DND-41 (cell line): ENCODE measurements at regions not wholly inside any gene's neighbourhood (a gene's known extent, or its start where the extent isn't known, plus 50 kb on each side); places are given as distances from the start of the nearest gene placed in this dataset.
A peak's percentile ranks its signal among the peaks of the same experiment; 100 is the strongest.
"Not testable (repeated sequence)": the region's sequence is repeated elsewhere in the genome, so short reads cannot be mapped to it uniquely, and the experiment has no call there.

Experiments used
- ATAC-seq: fragments of 200-7000 bp; cut with Tn5 transposase; 3 replicates; pipeline ENCODE4 v1.9.1; 2021; ENCODE audit warnings: low read depth; ENCODE audit not compliant: insufficient read depth
- DNase-seq: peaks from one replicate; pipeline ENCODE4 v3.0.0-alpha.2; 2020
- H2AFZ ChIP-seq: 2 replicates; pipeline ENCODE4 v1.6.0; 2012; ENCODE audit warnings: low read depth, low read length
- H3K27ac ChIP-seq: 2 replicates; pipeline ENCODE4 v1.5.1; 2012; ENCODE audit warnings: low read length, inconsistent platforms
- H3K27me3 ChIP-seq: fragments of 200-600 bp; sonication (generic); 2 replicates; pipeline ENCODE4 v1.6.0; 2012; ENCODE audit warnings: low read length, mild to moderate bottlenecking, inconsistent platforms; ENCODE audit not compliant: insufficient read depth, poor library complexity
- H3K36me3 ChIP-seq: 2 replicates; pipeline ENCODE4 v1.5.1; 2012; ENCODE audit warnings: low read length, inconsistent platforms; ENCODE audit not compliant: insufficient read depth
- H3K4me1 ChIP-seq: 2 replicates; pipeline ENCODE4 v1.5.1; 2012; ENCODE audit warnings: mild to moderate bottlenecking, low read length; ENCODE audit not compliant: insufficient read depth
- H3K4me2 ChIP-seq: 2 replicates; pipeline ENCODE4 v1.6.0; 2012; ENCODE audit warnings: mild to moderate bottlenecking, moderate library complexity, low read length, inconsistent platforms; ENCODE audit not compliant: insufficient read depth
- H3K4me3 ChIP-seq, 2 experiments: fragments of 200-600 bp in 1 of 2; shearing (Covaris generic) in 1 of 2; 2 replicates each; pipeline ENCODE4 v1.5.1; 2012 to 2016; ENCODE audit warnings: inconsistent platforms in 2 of 2, low read length in 2 of 2, mild to moderate bottlenecking in 2 of 2, low read depth in 1 of 2, moderate library complexity in 1 of 2
- H3K79me2 ChIP-seq: 2 replicates; pipeline ENCODE4 v1.6.0; 2012; ENCODE audit warnings: low read length, inconsistent platforms; ENCODE audit not compliant: insufficient read depth
- H3K9ac ChIP-seq: 2 replicates; pipeline ENCODE4 v1.6.0; 2012; ENCODE audit warnings: low read depth, mild to moderate bottlenecking, inconsistent platforms, low read length, moderate library complexity
- H3K9me3 ChIP-seq: 2 replicates; pipeline ENCODE4 v1.5.1; 2012; ENCODE audit warnings: low read length, moderate library complexity, mild to moderate bottlenecking, inconsistent platforms; ENCODE audit not compliant: insufficient read depth, severe bottlenecking
- H4K20me1 ChIP-seq: 2 replicates; pipeline ENCODE4 v1.6.0; 2012; ENCODE audit warnings: low read length; ENCODE audit not compliant: insufficient read depth
- CTCF ChIP-seq: IDR thresholded peaks from 2 replicates; pipeline ENCODE4 v1.5.1; 2012; ENCODE audit warnings: borderline replicate concordance, low read length, moderate library complexity, mild to moderate bottlenecking; ENCODE audit not compliant: poor library complexity, severe bottlenecking; ENCODE audit errors: extremely low read depth
- EZH2 ChIP-seq: IDR thresholded peaks from 3 replicates; pipeline ENCODE4 v1.6.1; 2012; ENCODE audit warnings: borderline replicate concordance, low read depth, mild to moderate bottlenecking, moderate library complexity, low read length, inconsistent platforms; ENCODE audit not compliant: severe bottlenecking

- ATAC-seq (no peak), DNase-seq (no peak)
- no peak overlapping the region for H3K27ac ChIP-seq
- no peaks in the 10 kb centered on the region for H3K79me2 ChIP-seq
- no peak overlapping the region for H3K4me3 ChIP-seq
- no peaks in the 10 kb centered on the region for H3K4me1 ChIP-seq
- no peak overlapping the region for H2AFZ ChIP-seq
- TF ChIP-seq EZH2, result no peak
- H4K20me1 ChIP-seq, result no peaks in the 10 kb centered on the region
- no peak overlapping the region for H3K4me2 ChIP-seq
- H3K9me3 ChIP-seq, result peaks cover 44% of the 10 kb centered on the region
- no peak overlapping the region for H3K9ac ChIP-seq
- H3K27me3 ChIP-seq, result no peaks in the 10 kb centered on the region
- peaks cover 3% of the 10 kb centered on the region; the same call in 1 of the 2 replicates for H3K36me3 ChIP-seq
These were observed 1513.4 kb upstream of the DEFB115 start for GRCh38 chr20:29744071-29744470.

- not testable (repeated sequence) for H3K79me2 ChIP-seq, H3K4me1 ChIP-seq, H3K9ac ChIP-seq, H2AFZ ChIP-seq, DNase-seq, H3K27ac ChIP-seq, H3K27me3 ChIP-seq, H3K4me3 ChIP-seq, ATAC-seq, H4K20me1 ChIP-seq, H3K36me3 ChIP-seq, H3K4me2 ChIP-seq
- peaks cover 38% of the 10 kb centered on the region for H3K9me3 ChIP-seq
These were observed 1511.8 kb upstream of the DEFB115 start for GRCh38 chr20:29745534-29746245.

GRCh38 chr20:29750268-29750899, 1507.1 kb upstream of the DEFB115 start:
- Histone ChIP-seq H3K27me3 (no peaks in the 10 kb centered on the region), H3K36me3 (no peaks in the 10 kb centered on the region), H3K9me3 (peaks cover 2% of the 10 kb centered on the region), H3K9ac (no peak overlapping the region), H3K4me3 (no peak overlapping the region), H4K20me1 (no peaks in the 10 kb centered on the region), H3K4me1 (peaks cover 10% of the 10 kb centered on the region), H2AFZ (no peak overlapping the region), H3K27ac (no peak overlapping the region), H3K79me2 (no peaks in the 10 kb centered on the region), H3K4me2 (no peak overlapping the region)
- DNase-seq, result no peak
- ATAC-seq, result no peak
- TF ChIP-seq EZH2 (no peak), CTCF (no peak)

GRCh38 chr20:29752644-29753425, 1504.6 kb upstream of the DEFB115 start:
- not testable (repeated sequence) for H4K20me1 ChIP-seq, H3K9me3 ChIP-seq, ATAC-seq, DNase-seq, H3K27ac ChIP-seq, H3K79me2 ChIP-seq, H2AFZ ChIP-seq, H3K36me3 ChIP-seq, H3K9ac ChIP-seq, H3K4me3 ChIP-seq, H3K27me3 ChIP-seq, H3K4me2 ChIP-seq
- peaks cover 15% of the 10 kb centered on the region for H3K4me1 ChIP-seq

GRCh38 chr20:29753426-29753746, 1504.1 kb upstream of the DEFB115 start:
- not testable (repeated sequence) for DNase-seq, H4K20me1 ChIP-seq, H3K27ac ChIP-seq, H3K36me3 ChIP-seq, H3K9ac ChIP-seq, H3K79me2 ChIP-seq, H2AFZ ChIP-seq, ATAC-seq, H3K9me3 ChIP-seq, H3K4me3 ChIP-seq, H3K27me3 ChIP-seq, H3K4me2 ChIP-seq
- H3K4me1 ChIP-seq, result peaks cover 15% of the 10 kb centered on the region

- peak overlapping the region; percentile 42; the same call in 1 of the 2 replicates for H2AFZ ChIP-seq
- ATAC-seq, H3K27me3 ChIP-seq, DNase-seq, H3K4me2 ChIP-seq, H3K4me3 ChIP-seq, H4K20me1 ChIP-seq, H3K9ac ChIP-seq, H3K9me3 ChIP-seq, H3K27ac ChIP-seq, H3K36me3 ChIP-seq, H3K79me2 ChIP-seq: not testable (repeated sequence)
- H3K4me1 ChIP-seq, result peaks cover 15% of the 10 kb centered on the region
These were observed 1503.6 kb upstream of the DEFB115 start for GRCh38 chr20:29753879-29754278.
